Stimulated activated CD8-positive, alpha-beta memory T cell treated with anti-CD3 and anti-CD28 coated beads, Interleukin-4, amount 100 ng/mL, for 48 hours (primary cell): ENCODE measurements at regions not wholly inside any gene's neighbourhood (a gene's known extent, or its start where the extent isn't known, plus 50 kb on each side); places are given as distances from the start of the nearest gene placed in this dataset.
"Not testable (repeated sequence)": the region's sequence is repeated elsewhere in the genome, so short reads cannot be mapped to it uniquely, and the experiment has no call there.

ENCODE experiments used
- DNase-seq: peaks from one replicate; pipeline ENCODE4 v3.0.0-alpha.2; 2020

GRCh38 chr1:238985312-238985711, 401.1 kb upstream of the CHRM3 start:
- DNase-seq, result no peak

- DNase-seq, result no peak
Observed at GRCh38 chr1:238982736-238983135, 403.6 kb upstream of the CHRM3 start.

- no peak for DNase-seq
Observed at GRCh38 chr1:238981317-238981933, 404.9 kb upstream of the CHRM3 start.

GRCh38 chr1:238980053-238980452, 406.3 kb upstream of the CHRM3 start:
- no peak for DNase-seq

GRCh38 chr1:238964631-238965030, 421.7 kb upstream of the CHRM3 start:
- DNase-seq, result no peak

GRCh38 chr1:238962941-238963340, 423.4 kb upstream of the CHRM3 start:
- DNase-seq, result no peak

- no peak for DNase-seq
Observed at GRCh38 chr1:238961790-238962189, 424.6 kb upstream of the CHRM3 start.

- DNase-seq, result no peak
Observed at GRCh38 chr1:238960071-238960470, 426.3 kb upstream of the CHRM3 start.

GRCh38 chr1:238955934-238956333, 430.4 kb upstream of the CHRM3 start:
- DNase-seq, result no peak

- DNase-seq, result no peak
Observed at GRCh38 chr1:238954865-238955264, 431.5 kb upstream of the CHRM3 start.

GRCh38 chr1:238953448-238954010, 432.8 kb upstream of the CHRM3 start:
- DNase-seq, result no peak

GRCh38 chr1:238951809-238952208, 434.6 kb upstream of the CHRM3 start:
- no peak for DNase-seq

- no peak for DNase-seq
Observed at GRCh38 chr1:238950784-238951183, 435.6 kb upstream of the CHRM3 start.

GRCh38 chr1:238950017-238950416, 436.4 kb upstream of the CHRM3 start:
- DNase-seq, result no peak

- DNase-seq, result no peak
Observed at GRCh38 chr1:238944028-238944427, 442.3 kb upstream of the CHRM3 start.

GRCh38 chr1:238927899-238928298, 458.5 kb upstream of the CHRM3 start:
- no peak for DNase-seq

- no peak for DNase-seq
Observed at GRCh38 chr1:238916828-238917227, 469.5 kb upstream of the CHRM3 start.

GRCh38 chr1:238914346-238914745, 472.0 kb upstream of the CHRM3 start:
- DNase-seq, result no peak

- DNase-seq, result no peak
Observed at GRCh38 chr1:238913210-238913609, 473.2 kb upstream of the CHRM3 start.

- DNase-seq, result no peak
Observed at GRCh38 chr1:238912148-238912547, 474.2 kb upstream of the CHRM3 start.

GRCh38 chr1:238902752-238903151, 483.6 kb upstream of the CHRM3 start:
- not testable (repeated sequence) for DNase-seq

GRCh38 chr1:238900334-238900865, 486.0 kb upstream of the CHRM3 start:
- no peak for DNase-seq

GRCh38 chr1:238898856-238899255, 487.5 kb upstream of the CHRM3 start:
- no peak for DNase-seq

GRCh38 chr1:238895911-238896310, 490.5 kb upstream of the CHRM3 start:
- DNase-seq, result no peak

- DNase-seq, result no peak
Observed at GRCh38 chr1:238892612-238893011, 493.8 kb upstream of the CHRM3 start.
